ENCODE measurements at regions not wholly inside any gene's neighbourhood (a gene's known extent, or its start where the extent isn't known, plus 50 kb on each side); places are given as distances from the start of the nearest gene placed in this dataset.

GRCh38 chr1:181206979-181207790, 118.7 kb downstream of the IER5 start:
- TF ChIP-seq KLF16 (tag by site-specific recombination; IDR thresholded peaks at IDR 0.05) (no peak), ZNF19 (tag by site-specific recombination; IDR thresholded peaks at IDR 0.05; ENCODE audit: low read depth) (no peak), PRDM1 (tag by site-specific recombination; IDR thresholded peaks at IDR 0.05) (no peak), ZNF302 (tag by site-specific recombination; IDR thresholded peaks at IDR 0.05; ENCODE audit: low read depth) (no peak), ZNF138 (tag by site-specific recombination; IDR thresholded peaks at IDR 0.05; ENCODE audit: borderline replicate concordance) (no peak), YY1 (tag by site-specific recombination; IDR thresholded peaks at IDR 0.05) (no peak), ZBTB17 (tag by site-specific recombination; IDR thresholded peaks at IDR 0.05) (no peak), ZNF350 (tag by site-specific recombination; IDR thresholded peaks at IDR 0.05) (no peak), ZNF521 (tag by site-specific recombination; IDR thresholded peaks at IDR 0.05) (no peak), ZSCAN30 (tag by site-specific recombination; IDR thresholded peaks at IDR 0.05) (no peak), ZNF560 (tag by site-specific recombination; IDR thresholded peaks at IDR 0.05; ENCODE audit: borderline replicate concordance) (no peak)
- TF ChIP-seq, protein P1, sequence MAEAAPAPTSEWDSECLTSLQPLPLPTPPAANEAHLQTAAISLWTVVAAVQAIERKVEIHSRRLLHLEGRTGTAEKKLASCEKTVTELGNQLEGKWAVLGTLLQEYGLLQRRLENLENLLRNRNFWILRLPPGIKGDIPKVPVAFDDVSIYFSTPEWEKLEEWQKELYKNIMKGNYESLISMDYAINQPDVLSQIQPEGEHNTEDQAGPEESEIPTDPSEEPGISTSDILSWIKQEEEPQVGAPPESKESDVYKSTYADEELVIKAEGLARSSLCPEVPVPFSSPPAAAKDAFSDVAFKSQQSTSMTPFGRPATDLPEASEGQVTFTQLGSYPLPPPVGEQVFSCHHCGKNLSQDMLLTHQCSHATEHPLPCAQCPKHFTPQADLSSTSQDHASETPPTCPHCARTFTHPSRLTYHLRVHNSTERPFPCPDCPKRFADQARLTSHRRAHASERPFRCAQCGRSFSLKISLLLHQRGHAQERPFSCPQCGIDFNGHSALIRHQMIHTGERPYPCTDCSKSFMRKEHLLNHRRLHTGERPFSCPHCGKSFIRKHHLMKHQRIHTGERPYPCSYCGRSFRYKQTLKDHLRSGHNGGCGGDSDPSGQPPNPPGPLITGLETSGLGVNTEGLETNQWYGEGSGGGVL (tag by site-specific recombination; IDR thresholded peaks at IDR 0.05): no peak
- CTCF ChIA-PET: interaction anchor here (0.6 to 0.7 kb wide), 2 partner anchors 39 to 564 kb away, joined by 3 read pairs; no protein-coding TSS in a partner anchor
- POLR2A ChIA-PET: no interaction called here
- Histone ChIP-seq H3K9me3 (ENCODE audit: control insufficient read depth, insufficient read depth, low read depth, low read length) (no peaks in the 10 kb centered on the region), H3K36me3 (ENCODE audit: control insufficient read depth in 2 of 2, insufficient read depth in 1 of 2, low read length in 2 of 2) (no peaks in the 10 kb centered on the region), H3K4me3 (ENCODE audit: low read depth, low read length) (no peak overlapping the region), H3K4me1 (ENCODE audit: control insufficient read depth, insufficient read depth, low read length) (no peaks in the 10 kb centered on the region), H3K27ac (ENCODE audit: extremely low read depth, low read depth, low read length) (no peak overlapping the region)

DNA sequence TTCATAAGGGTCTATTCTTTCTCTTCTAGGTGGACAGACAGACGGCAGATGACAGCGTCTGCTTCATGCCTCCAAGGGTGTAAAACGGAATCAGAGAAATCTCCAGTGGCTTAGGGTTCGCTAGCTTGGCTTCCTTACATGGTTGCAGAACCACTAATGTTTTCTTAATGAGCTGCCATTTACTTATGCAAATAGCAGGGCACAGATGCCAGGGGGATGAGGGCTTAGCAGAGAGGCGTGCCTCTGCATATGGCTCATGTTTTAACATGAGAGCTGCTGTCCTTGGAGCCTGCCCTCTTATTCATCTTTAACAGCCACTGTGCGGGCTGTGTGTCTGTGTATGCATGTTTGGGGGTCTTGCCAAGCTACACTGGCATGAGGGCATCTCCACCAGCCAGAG, 119.6 kb downstream of the IER5 start:
- Histone ChIP-seq H3K4me3 (ENCODE audit: low read depth, low read length) (no peak overlapping the region), H3K9me3 (ENCODE audit: control insufficient read depth, insufficient read depth, low read depth, low read length) (no peaks in the 10 kb centered on the region), H3K4me1 (ENCODE audit: control insufficient read depth, insufficient read depth, low read length) (no peaks in the 10 kb centered on the region), H3K27ac (ENCODE audit: extremely low read depth, low read depth, low read length) (no peak overlapping the region), H3K36me3 (ENCODE audit: control insufficient read depth in 2 of 2, insufficient read depth in 1 of 2, low read length in 2 of 2) (no peaks in the 10 kb centered on the region)
- TF ChIP-seq CTCF (tag by site-specific recombination; IDR thresholded peaks at IDR 0.05): no peak
- TF ChIP-seq ZEB2 (tag by site-specific recombination; IDR thresholded peaks at IDR 0.05): no peak
- no peak for TF ChIP-seq ZNF76 (tag by site-specific recombination; IDR thresholded peaks at IDR 0.05; ENCODE audit: borderline replicate concordance, low read depth)
- TF ChIP-seq ZNF530 (tag by site-specific recombination; IDR thresholded peaks at IDR 0.05; ENCODE audit: low read depth): no peak
- TF ChIP-seq, protein P2, sequence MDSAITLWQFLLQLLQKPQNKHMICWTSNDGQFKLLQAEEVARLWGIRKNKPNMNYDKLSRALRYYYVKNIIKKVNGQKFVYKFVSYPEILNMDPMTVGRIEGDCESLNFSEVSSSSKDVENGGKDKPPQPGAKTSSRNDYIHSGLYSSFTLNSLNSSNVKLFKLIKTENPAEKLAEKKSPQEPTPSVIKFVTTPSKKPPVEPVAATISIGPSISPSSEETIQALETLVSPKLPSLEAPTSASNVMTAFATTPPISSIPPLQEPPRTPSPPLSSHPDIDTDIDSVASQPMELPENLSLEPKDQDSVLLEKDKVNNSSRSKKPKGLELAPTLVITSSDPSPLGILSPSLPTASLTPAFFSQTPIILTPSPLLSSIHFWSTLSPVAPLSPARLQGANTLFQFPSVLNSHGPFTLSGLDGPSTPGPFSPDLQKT (IDR thresholded peaks at IDR 0.05; ENCODE audit: borderline replicate concordance, low read depth, low read length): no peak
- no peak for TF ChIP-seq BCL11B (tag by site-specific recombination; IDR thresholded peaks at IDR 0.05; ENCODE audit: low read depth)
- no peak for TF ChIP-seq ZNF362 (tag by site-specific recombination; IDR thresholded peaks at IDR 0.05)
- ChIA-PET POLR2A (no interaction called here), CTCF (interaction anchor here (0.6 to 1.5 kb wide), 2 partner anchors 217 to 563 kb away, joined by 3 to 5 read pairs; no protein-coding TSS in a partner anchor)
